Neutrophil (primary cell): ENCODE measurements at regions not wholly inside any gene's neighbourhood (a gene's known extent, or its start where the extent isn't known, plus 50 kb on each side); places are given as distances from the start of the nearest gene placed in this dataset.

Experiments used
- H3K27ac ChIP-seq: fragments of 200-600 bp; sonication (generic); 2 replicates; pipeline ENCODE4 v1.5.1; 2016; ENCODE audit warnings: mild to moderate bottlenecking, moderate library complexity
- H3K27me3 ChIP-seq: fragments of 200-600 bp; sonication (generic); 2 replicates; pipeline ENCODE4 v1.6.0; 2016; ENCODE audit warnings: mild to moderate bottlenecking
- H3K36me3 ChIP-seq: fragments of 200-600 bp; sonication (generic); 2 replicates; pipeline ENCODE4 v1.5.1; 2017
- H3K4me1 ChIP-seq, 2 experiments: fragments of 200-600 bp in 1 of 2; sonication (generic) in 1 of 2; 1 replicate in 1 of 2; 2 replicates in 1 of 2; pipeline versions ENCODE4 v1.5.1 to v1.6.1; 2013 to 2016; ENCODE audit warnings: low read depth in 1 of 2, low read length in 1 of 2, mild to moderate bottlenecking in 1 of 2, moderate library complexity in 1 of 2; ENCODE audit not compliant: control insufficient read depth in 1 of 2, insufficient read depth in 1 of 2
- H3K4me3 ChIP-seq, 2 experiments: fragments of 200-600 bp in 1 of 2; sonication (generic) in 1 of 2; 1 replicate in 1 of 2; 2 replicates in 1 of 2; pipeline ENCODE4 v1.5.1; 2013 to 2016; ENCODE audit warnings: low read depth in 1 of 2, low read length in 1 of 2, mild to moderate bottlenecking in 1 of 2, moderate library complexity in 1 of 2
- H3K9me3 ChIP-seq: fragments of 200-600 bp; sonication (generic); 2 replicates; pipeline ENCODE4 v1.5.1; 2016
- TF ChIP-seq, protein P1 (sequence below): fragments of 200-600 bp; sonication (generic); IDR thresholded peaks from 2 replicates; pipeline ENCODE4 v1.5.1; 2016; ENCODE audit warnings: antibody characterized with exemption

DNA sequence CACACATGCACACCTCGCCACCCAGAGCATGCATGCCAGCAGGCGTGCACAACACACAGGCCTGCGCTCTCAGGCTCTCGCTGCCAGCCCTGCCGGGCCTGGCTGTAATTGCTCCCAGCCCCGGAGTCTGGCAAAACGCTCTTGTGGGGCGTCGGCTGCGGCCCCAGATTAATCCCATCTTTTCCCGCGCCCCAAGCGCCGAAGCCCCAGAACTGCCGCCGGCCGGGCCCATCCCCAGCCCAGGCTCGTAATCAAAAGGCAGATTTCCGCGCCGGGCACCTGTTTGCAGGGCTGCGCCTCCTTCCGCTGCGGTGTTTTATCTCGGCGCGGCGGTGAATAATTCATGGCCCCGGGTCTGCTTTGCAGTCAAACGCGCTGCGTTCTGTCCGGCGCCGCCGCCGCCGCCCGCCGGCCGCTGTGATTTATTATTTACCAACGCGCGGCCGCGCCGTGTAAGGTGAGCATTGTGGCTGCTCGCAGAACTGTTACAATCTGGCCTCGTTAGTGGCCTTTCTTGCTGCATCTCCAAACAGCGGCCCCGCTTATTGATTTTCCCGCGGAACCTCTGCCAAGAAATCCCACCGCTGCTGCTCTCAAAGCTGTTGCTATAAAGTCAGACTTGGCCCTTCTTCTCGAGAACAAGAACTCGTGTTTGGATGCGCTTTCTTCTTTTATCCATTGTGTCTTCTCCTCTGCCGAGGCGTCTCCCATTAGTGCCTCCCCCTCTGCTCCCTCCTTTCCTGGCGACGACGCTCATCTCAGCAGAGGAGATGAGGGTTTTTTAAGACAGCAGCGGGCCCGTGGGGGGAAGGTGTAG, 126.1 kb downstream of the IRX5 start:
- no peaks in the 10 kb centered on the region for H3K9me3 ChIP-seq
- H3K27me3 ChIP-seq: peaks cover 68% of the 10 kb centered on the region
- no peak overlapping the region for H3K4me3 ChIP-seq
- H3K36me3 ChIP-seq: no peaks in the 10 kb centered on the region
- no peaks in the 10 kb centered on the region for H3K4me1 ChIP-seq
- TF ChIP-seq, protein P1, sequence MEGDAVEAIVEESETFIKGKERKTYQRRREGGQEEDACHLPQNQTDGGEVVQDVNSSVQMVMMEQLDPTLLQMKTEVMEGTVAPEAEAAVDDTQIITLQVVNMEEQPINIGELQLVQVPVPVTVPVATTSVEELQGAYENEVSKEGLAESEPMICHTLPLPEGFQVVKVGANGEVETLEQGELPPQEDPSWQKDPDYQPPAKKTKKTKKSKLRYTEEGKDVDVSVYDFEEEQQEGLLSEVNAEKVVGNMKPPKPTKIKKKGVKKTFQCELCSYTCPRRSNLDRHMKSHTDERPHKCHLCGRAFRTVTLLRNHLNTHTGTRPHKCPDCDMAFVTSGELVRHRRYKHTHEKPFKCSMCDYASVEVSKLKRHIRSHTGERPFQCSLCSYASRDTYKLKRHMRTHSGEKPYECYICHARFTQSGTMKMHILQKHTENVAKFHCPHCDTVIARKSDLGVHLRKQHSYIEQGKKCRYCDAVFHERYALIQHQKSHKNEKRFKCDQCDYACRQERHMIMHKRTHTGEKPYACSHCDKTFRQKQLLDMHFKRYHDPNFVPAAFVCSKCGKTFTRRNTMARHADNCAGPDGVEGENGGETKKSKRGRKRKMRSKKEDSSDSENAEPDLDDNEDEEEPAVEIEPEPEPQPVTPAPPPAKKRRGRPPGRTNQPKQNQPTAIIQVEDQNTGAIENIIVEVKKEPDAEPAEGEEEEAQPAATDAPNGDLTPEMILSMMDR: no peak
- H3K27ac ChIP-seq: no peak overlapping the region

- no peaks in the 10 kb centered on the region for H3K36me3 ChIP-seq
- no peaks in the 10 kb centered on the region for H3K4me1 ChIP-seq
- H3K27me3 ChIP-seq: peaks cover 68% of the 10 kb centered on the region
- no peaks in the 10 kb centered on the region for H3K9me3 ChIP-seq
- no peak overlapping the region for H3K27ac ChIP-seq
- no peak overlapping the region for H3K4me3 ChIP-seq
- TF ChIP-seq, protein P1: no peak
These were observed 127.2 kb downstream of the IRX5 start for GRCh38 chr16:55057866-55058265.

- Histone ChIP-seq H3K9me3 (no peaks in the 10 kb centered on the region), H3K27ac (no peak overlapping the region), H3K27me3 (peaks cover 68% of the 10 kb centered on the region), H3K4me1 (no peaks in the 10 kb centered on the region), H3K36me3 (no peaks in the 10 kb centered on the region), H3K4me3 (no peak overlapping the region)
- TF ChIP-seq, protein P1: no peak
These were observed 127.9 kb downstream of the IRX5 start for GRCh38 chr16:55058576-55058975.

- H3K36me3 ChIP-seq: no peaks in the 10 kb centered on the region
- H3K4me1 ChIP-seq: no peaks in the 10 kb centered on the region
- H3K4me3 ChIP-seq: no peak overlapping the region
- no peak overlapping the region for H3K27ac ChIP-seq
- TF ChIP-seq, protein P1: no peak
- H3K27me3 ChIP-seq: peaks cover 65% of the 10 kb centered on the region
- H3K9me3 ChIP-seq: no peaks in the 10 kb centered on the region
These were observed 128.5 kb downstream of the IRX5 start for GRCh38 chr16:55059146-55059545.

DNA sequence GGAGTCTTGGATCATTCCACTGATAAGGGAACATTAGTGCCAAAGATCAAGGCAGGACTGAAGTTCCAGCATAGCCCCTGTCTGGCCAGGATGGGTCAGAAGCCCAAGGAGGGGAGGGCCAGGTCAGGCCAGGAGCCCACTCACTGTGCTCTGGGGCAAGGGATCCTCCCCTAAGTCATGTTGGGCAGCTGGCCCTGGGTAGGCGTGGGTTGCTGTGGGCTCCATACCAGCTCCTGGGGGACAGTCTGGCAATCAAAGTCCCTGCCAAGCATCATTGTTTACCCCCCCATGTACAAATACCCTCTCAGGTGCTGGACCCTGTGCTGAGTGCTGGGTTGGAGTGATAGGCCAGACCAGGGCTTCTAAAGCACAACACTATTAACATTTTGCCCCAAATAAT, 130.5 kb downstream of the IRX5 start:
- Histone ChIP-seq H3K36me3 (no peaks in the 10 kb centered on the region), H3K4me3 (no peak overlapping the region), H3K9me3 (no peaks in the 10 kb centered on the region), H3K27ac (no peak overlapping the region), H3K27me3 (peaks cover 49% of the 10 kb centered on the region), H3K4me1 (no peaks in the 10 kb centered on the region)
- TF ChIP-seq, protein P1: no peak
